Astrocyte of the cerebellum (primary cell): ENCODE measurements at regions not wholly inside any gene's neighbourhood (a gene's known extent, or its start where the extent isn't known, plus 50 kb on each side); places are given as distances from the start of the nearest gene placed in this dataset.

Source experiments
- DNase-seq: peaks from one replicate; pipeline ENCODE4 v3.0.0-alpha.2; 2011; ENCODE audit warnings: low read depth
- H3K4me3 ChIP-seq: 2 replicates; pipeline ENCODE4 v1.5.1; 2011; ENCODE audit warnings: mild to moderate bottlenecking, low read depth, low read length, moderate library complexity
- CTCF ChIP-seq: IDR thresholded peaks from 2 replicates; pipeline ENCODE4 v1.5.1; 2012; ENCODE audit warnings: low read length, low read depth, moderate library complexity, mild to moderate bottlenecking; ENCODE audit errors: missing control alignments
- in situ Hi-C: cut with HindIII; loops from 2 replicates; pipeline ENCODE4 v1.10.0; 2017; ENCODE audit warnings: low sequenced_read_pairs

GRCh38 chr4:4666187-4666586 is 124.3 kb upstream of the STX18 start:
- in situ Hi-C loops = loop anchor here (10.0 kb wide), 1 partner anchor 209 kb away; no protein-coding TSS in a partner anchor

GRCh38 chr4:4664234-4664633 is 122.4 kb upstream of the STX18 start:
- no peak for TF ChIP-seq CTCF
- H3K4me3 ChIP-seq = no peak overlapping the region
- no peak for DNase-seq
- in situ Hi-C loops = loop anchor here (10.0 kb wide), 1 partner anchor 211 kb away; no protein-coding TSS in a partner anchor

More at GRCh38 chr4:4666187-4666586, 124.3 kb upstream of the STX18 start:
- no peak overlapping the region for H3K4me3 ChIP-seq
- no peak for DNase-seq
- no peak for TF ChIP-seq CTCF

GRCh38 chr4:4663028-4663427 is 121.2 kb upstream of the STX18 start:
- no peak for DNase-seq
- TF ChIP-seq CTCF = no peak
- in situ Hi-C loops = loop anchor here (10.0 kb wide), 1 partner anchor 212 kb away; no protein-coding TSS in a partner anchor
- H3K4me3 ChIP-seq = no peak overlapping the region

GRCh38 chr4:4662230-4662629 is 120.4 kb upstream of the STX18 start:
- no peak for DNase-seq
- no peak for TF ChIP-seq CTCF
- no peak overlapping the region for H3K4me3 ChIP-seq
- in situ Hi-C loops = loop anchor here (10.0 kb wide), 1 partner anchor 213 kb away; no protein-coding TSS in a partner anchor

GRCh38 chr4:4659871-4660651 is 118.2 kb upstream of the STX18 start:
- DNase-seq = peak; percentile 97
- TF ChIP-seq CTCF = no peak
- H3K4me3 ChIP-seq = no peak overlapping the region
- in situ Hi-C loops = loop anchor here (10.0 kb wide), 1 partner anchor 215 kb away; no protein-coding TSS in a partner anchor

- no peak for DNase-seq
- TF ChIP-seq CTCF = no peak
- H3K4me3 ChIP-seq = no peak overlapping the region
- in situ Hi-C loops = no loop called here
These were observed 116.2 kb upstream of the STX18 start for GRCh38 chr4:4658052-4658451.
